NB4 (cell line): ENCODE measurements at regions not wholly inside any gene's neighbourhood (a gene's known extent, or its start where the extent isn't known, plus 50 kb on each side); places are given as distances from the start of the nearest gene placed in this dataset.

Experiments
- DNase-seq: peaks from one replicate; pipeline ENCODE4 v3.0.0; 2010; ENCODE audit warnings: low read depth
- H3K4me3 ChIP-seq: one replicate; pipeline ENCODE4 v1.5.1; 2011; ENCODE audit warnings: mild to moderate bottlenecking, low read depth, low read length, moderate library complexity
- MYC ChIP-seq: IDR thresholded peaks from 2 replicates; pipeline ENCODE4 v1.6.1; 2011; ENCODE audit warnings: low read depth, low read length
- POLR2A ChIP-seq: IDR thresholded peaks from 2 replicates; pipeline ENCODE4 v1.6.1; 2011; ENCODE audit warnings: mild to moderate bottlenecking; ENCODE audit not compliant: insufficient read length; ENCODE audit errors: extremely low read depth
- TF ChIP-seq, protein P1 (sequence below): IDR thresholded peaks from 2 replicates; pipeline ENCODE4 v1.6.1; 2011; ENCODE audit warnings: low read depth, low read length
- TF ChIP-seq, protein P2 (sequence below): IDR thresholded peaks from one replicate; pipeline ENCODE4 v1.5.1; 2012; ENCODE audit warnings: low read depth, low read length

DNA sequence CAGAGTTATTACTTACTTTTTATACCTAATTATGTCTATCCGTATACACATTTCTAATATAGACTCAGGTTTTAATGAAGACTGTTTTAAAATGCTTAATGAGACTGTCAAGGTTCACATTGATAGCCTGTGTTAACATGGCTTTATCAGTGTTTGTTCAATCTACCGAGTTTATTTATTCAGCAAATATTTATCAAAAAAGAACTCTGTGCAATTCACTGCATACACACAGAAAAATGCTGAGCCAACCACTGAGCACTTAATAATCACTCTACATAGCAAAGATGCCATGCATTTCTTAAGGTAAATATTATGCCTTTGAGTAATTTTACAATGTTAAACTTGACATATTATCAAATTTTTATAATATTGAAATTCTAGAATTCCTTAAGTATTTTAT is 428.2 kb downstream of the ANXA1 start:
- no peak for DNase-seq
- H3K4me3 ChIP-seq, result no peak overlapping the region
- TF ChIP-seq POLR2A, result no peak
- TF ChIP-seq, protein P1, sequence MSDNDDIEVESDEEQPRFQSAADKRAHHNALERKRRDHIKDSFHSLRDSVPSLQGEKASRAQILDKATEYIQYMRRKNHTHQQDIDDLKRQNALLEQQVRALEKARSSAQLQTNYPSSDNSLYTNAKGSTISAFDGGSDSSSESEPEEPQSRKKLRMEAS, result no peak
- TF ChIP-seq MYC, result no peak
- TF ChIP-seq, protein P2, sequence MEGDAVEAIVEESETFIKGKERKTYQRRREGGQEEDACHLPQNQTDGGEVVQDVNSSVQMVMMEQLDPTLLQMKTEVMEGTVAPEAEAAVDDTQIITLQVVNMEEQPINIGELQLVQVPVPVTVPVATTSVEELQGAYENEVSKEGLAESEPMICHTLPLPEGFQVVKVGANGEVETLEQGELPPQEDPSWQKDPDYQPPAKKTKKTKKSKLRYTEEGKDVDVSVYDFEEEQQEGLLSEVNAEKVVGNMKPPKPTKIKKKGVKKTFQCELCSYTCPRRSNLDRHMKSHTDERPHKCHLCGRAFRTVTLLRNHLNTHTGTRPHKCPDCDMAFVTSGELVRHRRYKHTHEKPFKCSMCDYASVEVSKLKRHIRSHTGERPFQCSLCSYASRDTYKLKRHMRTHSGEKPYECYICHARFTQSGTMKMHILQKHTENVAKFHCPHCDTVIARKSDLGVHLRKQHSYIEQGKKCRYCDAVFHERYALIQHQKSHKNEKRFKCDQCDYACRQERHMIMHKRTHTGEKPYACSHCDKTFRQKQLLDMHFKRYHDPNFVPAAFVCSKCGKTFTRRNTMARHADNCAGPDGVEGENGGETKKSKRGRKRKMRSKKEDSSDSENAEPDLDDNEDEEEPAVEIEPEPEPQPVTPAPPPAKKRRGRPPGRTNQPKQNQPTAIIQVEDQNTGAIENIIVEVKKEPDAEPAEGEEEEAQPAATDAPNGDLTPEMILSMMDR, result no peak

DNA sequence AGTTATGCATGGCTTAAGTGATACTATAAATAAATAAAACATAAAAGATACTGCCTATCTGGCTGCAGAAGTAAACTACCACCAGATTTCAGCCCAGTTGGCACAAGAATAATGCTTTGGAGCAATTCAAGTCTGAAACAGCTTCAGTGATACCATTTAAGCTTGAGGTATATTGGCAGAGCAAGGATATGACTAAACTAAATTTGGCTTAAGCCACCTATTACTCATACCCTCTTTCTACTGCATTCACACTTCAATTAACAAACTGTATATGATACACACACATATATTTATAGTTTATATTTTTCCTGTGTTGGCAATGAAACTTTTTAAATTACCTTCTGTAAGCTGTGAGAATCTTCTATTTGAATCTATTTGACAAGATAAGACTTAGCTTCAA is 431.9 kb downstream of the ANXA1 start:
- no peak for DNase-seq
- H3K4me3 ChIP-seq, result no peak overlapping the region
- TF ChIP-seq POLR2A, result no peak

DNA sequence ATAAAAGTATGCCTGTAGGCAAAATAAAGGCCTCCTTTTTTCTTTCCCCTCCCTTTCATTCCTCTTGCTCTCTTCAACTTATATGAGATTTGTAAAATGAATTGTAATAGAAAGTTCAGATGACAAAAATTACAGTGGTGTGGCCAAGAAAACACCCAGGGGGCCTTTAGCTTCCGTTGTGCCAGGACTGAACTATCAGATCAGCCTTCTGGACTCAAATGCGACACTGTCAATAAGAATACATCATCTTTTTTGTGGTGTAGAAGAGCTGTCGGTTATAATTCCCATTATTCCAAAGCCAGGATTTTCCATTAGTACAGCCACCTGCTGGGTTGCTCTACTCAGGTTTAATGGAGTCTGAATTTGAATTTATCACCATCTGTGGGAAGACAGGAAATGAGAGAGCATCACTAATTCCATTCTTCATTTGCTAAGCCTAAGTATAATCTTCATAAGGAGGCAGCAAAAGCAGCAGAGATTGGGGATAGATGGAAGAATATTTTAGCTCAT is 443.4 kb downstream of the ANXA1 start:
- H3K4me3 ChIP-seq, result no peak overlapping the region
- no peak for DNase-seq
- TF ChIP-seq, protein P1, result no peak
- no peak for TF ChIP-seq POLR2A
- TF ChIP-seq, protein P2, result no peak
- no peak for TF ChIP-seq MYC

DNA sequence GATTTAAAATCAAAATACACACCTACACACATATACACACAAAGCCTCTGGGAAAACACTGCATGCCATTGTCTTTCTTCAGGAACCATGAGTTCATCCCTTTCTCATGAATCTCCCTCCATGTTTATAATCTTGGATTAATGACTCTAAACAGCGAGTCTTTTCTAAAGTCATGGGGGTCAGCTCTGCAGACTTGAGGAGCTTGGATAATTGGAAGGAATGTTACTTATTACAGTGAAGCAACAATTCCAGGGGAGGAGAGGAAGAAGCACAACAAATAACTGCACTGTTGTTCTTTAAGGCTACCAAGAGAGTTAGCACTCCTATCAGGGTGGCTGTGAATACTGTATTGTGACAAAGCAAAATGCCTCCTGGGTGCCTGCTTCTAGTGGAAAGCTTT is 444.7 kb downstream of the ANXA1 start:
- DNase-seq, result no peak
- H3K4me3 ChIP-seq, result no peak overlapping the region
- TF ChIP-seq, protein P2, result no peak
- TF ChIP-seq, protein P1, result no peak
- no peak for TF ChIP-seq MYC
- TF ChIP-seq POLR2A, result no peak

DNA sequence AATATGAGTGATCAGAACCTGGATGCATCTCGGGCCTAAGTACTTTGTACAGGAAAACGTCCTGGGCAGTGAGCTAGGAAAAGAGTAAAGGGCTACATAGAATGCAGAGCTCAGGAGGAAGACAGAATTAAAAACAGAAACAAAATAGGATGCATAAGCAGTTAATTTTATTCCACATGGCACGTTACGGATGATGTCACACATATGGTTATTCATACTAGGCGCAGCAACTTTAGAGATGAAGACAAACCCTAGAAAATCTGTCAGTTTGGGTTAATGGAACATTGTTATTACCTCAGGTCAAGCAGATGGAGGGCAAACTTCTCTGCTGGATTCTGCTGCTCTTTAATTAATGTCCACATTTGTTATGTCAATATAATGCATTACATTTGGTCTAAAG is 445.4 kb downstream of the ANXA1 start:
- DNase-seq, result no peak
- TF ChIP-seq MYC, result no peak
- no peak overlapping the region for H3K4me3 ChIP-seq

DNA sequence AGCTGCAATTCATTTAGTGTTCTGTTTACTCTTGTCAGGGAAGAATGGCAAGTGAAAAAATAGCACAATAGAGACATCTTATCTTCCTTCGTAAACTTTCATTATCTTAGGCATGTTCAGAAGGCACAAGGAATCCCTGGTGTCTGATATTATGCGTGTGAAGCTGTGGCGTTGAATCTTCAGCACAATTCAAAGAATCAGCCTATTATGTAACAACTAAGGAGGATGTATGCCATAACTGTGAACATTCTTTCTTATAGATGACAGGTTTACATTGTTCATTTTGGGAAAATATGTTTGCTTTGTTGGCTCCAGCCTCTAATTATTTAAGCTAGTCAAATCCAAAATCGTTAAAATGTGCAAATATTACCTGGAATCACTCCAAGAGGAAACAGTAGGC is 446.1 kb downstream of the ANXA1 start:
- TF ChIP-seq, protein P2, result no peak
- no peak for TF ChIP-seq MYC
- no peak for TF ChIP-seq POLR2A
- TF ChIP-seq, protein P1, result no peak
- DNase-seq, result no peak

DNA sequence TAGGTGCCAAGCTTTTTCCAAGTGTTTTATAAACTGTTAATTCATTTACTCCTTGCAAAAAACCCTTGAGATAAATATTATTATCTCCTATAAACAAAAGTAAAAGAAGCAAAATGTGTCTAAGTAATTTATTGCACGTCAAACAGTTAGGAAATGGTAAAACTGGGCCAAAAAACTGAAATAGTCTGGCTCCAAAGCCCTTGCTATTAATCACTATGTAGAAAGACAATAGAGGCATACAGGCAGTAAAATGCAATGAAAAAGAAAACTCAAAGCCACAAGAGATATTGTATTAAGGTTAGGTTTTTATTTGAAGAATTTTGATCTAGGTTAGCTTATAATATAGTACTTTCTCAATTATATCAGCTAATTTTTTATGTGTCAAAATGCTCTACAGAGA is 457.7 kb downstream of the ANXA1 start:
- TF ChIP-seq, protein P2, result no peak
- TF ChIP-seq MYC (no peak), POLR2A (no peak)
- TF ChIP-seq, protein P1, result no peak
- DNase-seq, result no peak

More for the DNA sequence above, 446.1 kb downstream of the ANXA1 start:
- no peak overlapping the region for H3K4me3 ChIP-seq

More for the DNA sequence above, 457.7 kb downstream of the ANXA1 start:
- no peak overlapping the region for H3K4me3 ChIP-seq
